Mesodermal cell (in vitro differentiated cells): ENCODE measurements at regions not wholly inside any gene's neighbourhood (a gene's known extent, or its start where the extent isn't known, plus 50 kb on each side); places are given as distances from the start of the nearest gene placed in this dataset.

Experiments used
- H3K27ac ChIP-seq: 2 replicates; pipeline ENCODE4 v1.7.0; 2013; ENCODE audit warnings: mild to moderate bottlenecking, low read depth, low read length, moderate library complexity; ENCODE audit not compliant: severe bottlenecking
- H3K36me3 ChIP-seq: 2 replicates; pipeline ENCODE4 v1.7.1; 2013; ENCODE audit warnings: mild to moderate bottlenecking, low read length, moderate library complexity; ENCODE audit not compliant: control insufficient read depth, insufficient read depth
- H3K4me1 ChIP-seq: one replicate; pipeline ENCODE4 v1.7.1; 2013; ENCODE audit warnings: mild to moderate bottlenecking, low read length; ENCODE audit not compliant: insufficient read depth, control insufficient read depth, poor library complexity, severe bottlenecking
- H3K4me3 ChIP-seq: 2 replicates; pipeline ENCODE4 v1.7.0; 2013; ENCODE audit warnings: low read length, control low read depth, mild to moderate bottlenecking; ENCODE audit not compliant: insufficient read depth, poor library complexity, severe bottlenecking; ENCODE audit errors: extremely low read depth
- H3K9me3 ChIP-seq: 2 replicates; pipeline ENCODE4 v1.7.1; 2013; ENCODE audit warnings: mild to moderate bottlenecking, low read length, moderate library complexity; ENCODE audit not compliant: control insufficient read depth
- WGBS, 2 experiments: methylation state at CpG; one replicate each; pipeline ENCODE4 v1.1.5; 2013; ENCODE audit warnings: missing lambda C conversion rate in 2 of 2; ENCODE audit not compliant: insufficient coverage in 2 of 2; 5-methylcytosine and 5-hydroxymethylcytosine counted together

DNA sequence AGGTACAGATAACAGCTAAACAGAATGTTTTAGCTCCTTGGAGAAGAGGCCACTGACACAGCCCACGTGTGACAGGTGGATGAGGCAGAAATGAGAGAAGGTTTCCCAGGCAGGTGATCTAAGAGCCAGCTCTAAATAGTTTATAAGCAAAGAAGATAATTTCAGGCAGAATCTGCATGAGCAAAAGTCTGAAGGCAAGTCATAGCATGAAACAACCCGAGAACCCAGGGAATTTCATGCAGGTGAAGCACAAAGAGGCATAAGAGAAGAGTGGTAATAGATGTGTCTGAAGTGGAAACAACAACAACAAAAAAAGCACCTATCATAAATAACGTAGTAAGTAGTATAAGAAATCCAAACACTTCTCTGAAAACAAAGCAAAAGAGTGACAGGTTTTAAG lies 275.8 kb upstream of the CPEB2 start:
- WGBS, 2 experiments = 83% methylated on average over 1 of the region's 3 CpGs; no CpG with 5 or more reads in 1 of the 2 experiments

DNA sequence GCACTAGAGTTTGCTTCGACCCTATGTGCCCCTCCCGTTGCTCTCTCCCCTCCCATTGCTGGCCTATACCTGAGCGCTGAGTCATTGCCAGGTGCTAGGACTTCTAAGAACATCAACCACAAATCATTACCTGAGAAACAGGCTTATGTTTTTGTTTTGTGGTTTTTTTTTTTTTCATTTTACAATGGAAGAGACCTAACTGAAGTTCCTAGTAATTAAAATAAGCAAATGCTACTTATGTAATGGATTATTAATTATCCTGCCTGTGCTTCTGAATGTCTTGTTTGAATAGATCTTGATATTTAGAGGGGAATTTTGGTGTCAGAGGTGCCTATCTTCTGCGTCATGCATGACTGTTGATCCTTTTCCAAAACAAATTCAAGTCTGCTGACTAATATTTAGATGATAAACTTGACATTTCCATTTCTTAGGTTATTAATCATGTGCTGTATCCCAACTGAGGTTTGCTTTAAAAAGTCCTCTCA lies 275.4 kb upstream of the CPEB2 start:
- H3K27ac ChIP-seq = no peak overlapping the region
- no peaks in the 10 kb centered on the region for H3K4me1 ChIP-seq
- WGBS, 2 experiments = 80% methylated on average over 1 of the region's 4 CpGs; no CpG with 5 or more reads in 1 of the 2 experiments
- H3K9me3 ChIP-seq = no peaks in the 10 kb centered on the region
- H3K36me3 ChIP-seq = no peaks in the 10 kb centered on the region
- H3K4me3 ChIP-seq = no peak overlapping the region

More for the DNA sequence above, 275.8 kb upstream of the CPEB2 start:
- no peak overlapping the region for H3K27ac ChIP-seq
- no peak overlapping the region for H3K4me3 ChIP-seq
- H3K4me1 ChIP-seq = no peaks in the 10 kb centered on the region
- H3K9me3 ChIP-seq = no peaks in the 10 kb centered on the region
- H3K36me3 ChIP-seq = no peaks in the 10 kb centered on the region

DNA sequence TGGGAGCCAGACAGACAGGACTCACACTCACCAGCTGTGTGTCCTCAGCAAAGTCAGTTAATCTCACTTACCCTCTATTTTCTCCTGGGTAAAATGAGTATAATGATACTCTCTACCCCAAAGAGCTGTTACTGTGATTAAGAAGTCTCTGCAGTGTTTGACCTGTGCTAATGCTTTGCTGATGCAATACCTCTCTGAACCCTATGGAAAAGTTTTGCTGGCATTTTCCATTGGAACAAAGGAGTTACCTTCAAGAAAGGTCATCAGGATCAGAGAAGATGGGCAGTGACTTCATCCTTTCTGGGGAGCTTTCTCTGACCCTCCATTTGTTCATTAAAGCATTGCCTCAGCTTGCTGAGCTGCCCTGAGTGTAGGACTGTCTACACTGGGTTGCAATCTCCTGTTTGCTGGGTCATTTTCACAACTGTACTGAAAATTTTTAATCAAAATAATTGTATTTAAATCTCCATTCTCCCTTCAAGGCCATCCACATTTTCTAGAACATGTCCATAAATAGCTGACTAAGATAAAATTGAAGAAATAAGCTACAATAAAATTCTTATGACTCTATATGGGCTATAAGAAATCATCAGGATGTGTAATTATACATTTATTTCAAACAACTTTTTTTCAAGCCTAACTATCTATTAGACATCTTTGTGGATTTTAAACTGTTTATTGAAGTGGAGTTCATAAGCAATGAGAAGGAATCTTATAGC lies 272.8 kb upstream of the CPEB2 start:
- no peaks in the 10 kb centered on the region for H3K4me1 ChIP-seq
- H3K4me3 ChIP-seq = no peak overlapping the region
- H3K9me3 ChIP-seq = no peaks in the 10 kb centered on the region

DNA sequence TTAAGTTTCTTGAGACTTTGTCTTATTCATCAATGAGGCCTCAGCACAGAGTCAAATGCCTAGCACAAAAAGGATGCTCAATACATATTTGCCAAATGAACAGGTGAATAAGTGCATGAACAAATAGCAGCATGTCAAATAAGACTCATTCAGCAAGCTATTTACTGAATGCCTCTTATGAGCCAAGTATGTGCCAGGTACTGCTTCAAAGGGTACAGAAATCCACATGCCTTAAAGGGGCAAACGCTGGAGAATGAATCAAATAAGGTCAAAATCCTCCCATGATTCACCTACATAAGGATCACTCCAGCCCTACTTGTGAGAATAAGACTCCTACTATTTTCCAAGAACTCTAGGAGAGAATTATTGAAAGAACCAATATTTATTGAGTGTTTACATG lies 260.2 kb upstream of the CPEB2 start:
- H3K36me3 ChIP-seq = no peaks in the 10 kb centered on the region
- no peaks in the 10 kb centered on the region for H3K9me3 ChIP-seq
- peaks cover 4% of the 10 kb centered on the region for H3K4me1 ChIP-seq
- WGBS, 2 experiments = 83% methylated on average over 1 of the region's 1 CpG; no CpG with 5 or more reads in 1 of the 2 experiments
- no peak overlapping the region for H3K27ac ChIP-seq
- H3K4me3 ChIP-seq = no peak overlapping the region

More for the DNA sequence above, 272.8 kb upstream of the CPEB2 start:
- Histone ChIP-seq H3K36me3 (no peaks in the 10 kb centered on the region), H3K27ac (no peak overlapping the region)

DNA sequence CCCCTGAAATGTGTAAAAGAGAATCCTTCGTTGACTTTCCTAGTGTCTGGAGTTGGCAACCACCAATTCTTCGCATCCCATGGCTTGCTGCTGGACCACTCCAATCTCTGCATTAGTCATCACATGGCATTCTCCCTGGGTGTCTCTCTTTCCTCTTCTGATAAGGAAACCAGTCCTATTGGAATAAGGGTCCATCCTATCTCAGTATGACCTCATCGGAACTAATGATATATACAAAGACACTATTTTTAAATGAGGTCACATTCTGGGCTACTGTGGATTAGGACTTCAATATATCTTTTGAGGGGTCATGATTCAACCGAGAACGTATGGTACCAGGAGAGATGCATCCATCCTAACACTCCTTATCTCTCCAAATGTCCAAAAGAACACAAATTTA lies 259.1 kb upstream of the CPEB2 start:
- no peak overlapping the region for H3K4me3 ChIP-seq
- peaks cover 4% of the 10 kb centered on the region for H3K4me1 ChIP-seq
- 93 to 100% methylated on average over 2 to 3 of the region's 5 CpGs for WGBS, 2 experiments
- no peak overlapping the region for H3K27ac ChIP-seq
- H3K9me3 ChIP-seq = no peaks in the 10 kb centered on the region
- H3K36me3 ChIP-seq = no peaks in the 10 kb centered on the region

DNA sequence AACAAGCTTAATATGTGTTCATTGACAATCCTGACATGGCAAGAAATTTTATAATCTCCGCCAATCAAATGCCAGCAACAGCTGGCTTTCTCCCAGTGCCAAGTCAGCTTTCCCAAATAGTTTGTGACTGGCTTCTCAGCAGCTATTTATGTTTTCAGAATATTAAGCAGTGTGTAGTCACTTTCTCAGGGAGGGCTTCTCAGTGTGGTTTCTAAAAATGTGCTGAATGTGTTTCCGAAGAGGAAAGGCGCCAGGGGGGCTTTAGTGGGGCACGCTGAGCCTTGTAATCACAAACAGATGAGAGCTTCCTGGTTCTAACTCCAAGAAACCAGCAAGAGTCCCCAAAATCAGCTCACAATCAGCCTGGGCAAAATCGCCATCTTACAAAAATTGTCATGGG lies 258.7 kb upstream of the CPEB2 start:
- 93 to 100% methylated on average over 4 of the region's 5 CpGs for WGBS, 2 experiments
- Histone ChIP-seq H3K36me3 (no peaks in the 10 kb centered on the region), H3K9me3 (no peaks in the 10 kb centered on the region), H3K4me1 (peaks cover 4% of the 10 kb centered on the region), H3K4me3 (no peak overlapping the region), H3K27ac (no peak overlapping the region)

DNA sequence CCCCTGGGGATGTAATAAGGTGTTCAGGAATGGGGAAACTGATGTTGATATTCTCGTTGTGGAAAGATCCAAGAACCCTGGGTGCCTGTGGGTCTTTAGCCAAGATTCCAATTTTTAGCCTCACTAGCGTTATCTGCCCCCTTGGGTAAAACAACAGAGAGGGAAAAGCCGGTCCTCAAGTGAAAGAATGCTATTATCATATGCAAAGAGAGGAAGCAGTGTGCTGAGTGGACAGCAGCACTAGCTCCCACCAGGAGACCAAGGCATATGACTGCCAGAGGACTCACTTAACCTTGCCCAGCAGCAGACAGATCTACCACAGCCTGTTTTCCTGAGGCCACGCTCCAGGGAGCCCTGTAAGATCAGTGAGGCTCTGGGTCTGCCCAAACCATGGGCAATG lies 257.9 kb upstream of the CPEB2 start:
- H3K36me3 ChIP-seq = no peaks in the 10 kb centered on the region
- peaks cover 4% of the 10 kb centered on the region for H3K4me1 ChIP-seq
- no peak overlapping the region for H3K27ac ChIP-seq
- H3K9me3 ChIP-seq = no peaks in the 10 kb centered on the region
- no peak overlapping the region for H3K4me3 ChIP-seq
- WGBS, 2 experiments = 56 to 59% methylated on average over 3 to 4 of the region's 4 CpGs

DNA sequence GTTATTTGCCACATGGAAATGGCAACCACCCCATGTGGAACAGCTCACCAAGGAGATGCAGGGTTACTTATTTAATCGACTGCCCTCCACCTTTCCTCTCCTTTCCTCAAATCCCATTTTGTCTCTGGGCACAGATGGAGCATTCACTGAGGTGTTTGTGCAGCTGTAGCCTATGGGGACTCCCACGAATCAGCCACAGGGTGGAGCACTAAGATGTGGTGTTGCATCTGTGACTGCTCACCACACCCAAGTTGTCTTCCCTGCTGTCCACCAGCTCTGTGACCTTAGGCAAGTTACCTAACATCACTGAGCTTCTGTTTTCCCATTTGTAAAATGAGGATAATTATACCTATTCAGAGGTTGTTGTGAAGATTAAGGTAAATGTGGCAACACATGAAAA lies 252.4 kb upstream of the CPEB2 start:
- Histone ChIP-seq H3K9me3 (peaks cover 13% of the 10 kb centered on the region), H3K4me1 (no peaks in the 10 kb centered on the region), H3K27ac (no peak overlapping the region), H3K36me3 (no peaks in the 10 kb centered on the region), H3K4me3 (no peak overlapping the region)
- 44 to 80% methylated on average over 1 of the region's 2 CpGs for WGBS, 2 experiments

DNA sequence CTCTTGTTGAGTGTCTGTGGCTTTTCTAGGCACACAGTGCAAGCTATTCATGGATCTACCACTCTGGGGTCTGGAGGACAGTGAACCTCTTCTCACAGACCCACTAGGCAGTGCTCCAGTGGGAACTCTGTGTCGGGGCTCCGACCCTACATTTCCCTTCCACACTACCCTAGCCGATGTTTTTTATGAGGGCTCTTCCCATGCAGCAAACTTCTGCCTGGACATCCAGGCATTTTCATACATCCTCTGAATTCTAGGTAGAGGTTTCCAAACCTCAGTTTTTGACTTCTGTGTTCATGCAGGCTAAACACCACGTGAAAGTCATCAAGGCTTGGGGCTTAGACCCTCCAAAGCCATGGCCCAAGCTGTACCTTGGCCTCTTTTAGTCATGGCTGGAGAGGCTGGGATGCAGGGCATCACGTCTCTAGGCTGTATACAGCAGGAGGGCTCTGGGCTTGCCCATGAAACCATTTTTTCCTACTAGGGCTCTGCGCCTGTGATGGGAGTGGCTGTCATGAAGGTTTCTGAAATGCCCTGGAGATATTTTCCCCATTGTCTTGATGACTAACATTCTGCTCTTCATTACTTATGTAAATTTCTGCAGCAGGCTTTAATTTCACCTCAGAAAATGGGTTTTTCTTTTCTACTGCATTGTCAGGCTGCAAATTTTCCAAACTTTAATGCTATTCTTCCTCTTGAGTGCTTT lies 249.8 kb upstream of the CPEB2 start:
- Histone ChIP-seq H3K4me3 (no peak overlapping the region), H3K9me3 (peaks cover 13% of the 10 kb centered on the region), H3K27ac (no peak overlapping the region), H3K4me1 (no peaks in the 10 kb centered on the region), H3K36me3 (no peaks in the 10 kb centered on the region)
- 82 to 90% methylated on average over 4 to 5 of the region's 6 CpGs for WGBS, 2 experiments

DNA sequence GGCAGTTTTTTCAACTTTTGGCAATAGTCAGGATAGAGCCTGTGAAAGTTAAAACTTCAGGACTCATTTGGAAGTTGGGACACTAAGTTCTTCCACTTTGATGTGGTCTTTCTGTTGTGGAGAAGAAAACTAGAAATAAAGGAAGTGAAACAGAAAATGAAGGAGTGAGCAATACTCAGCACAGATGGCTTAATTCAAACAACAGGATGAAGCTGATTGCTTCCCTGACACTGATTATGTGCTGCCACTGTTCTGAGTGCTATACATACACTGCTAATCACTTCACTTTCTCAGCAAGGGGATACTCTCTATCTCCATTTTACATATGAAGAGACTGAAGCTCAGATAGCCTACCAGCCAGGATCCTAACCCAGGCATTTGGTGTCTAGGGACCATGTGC lies 235.1 kb upstream of the CPEB2 start:
- Histone ChIP-seq H3K4me1 (no peaks in the 10 kb centered on the region), H3K36me3 (no peaks in the 10 kb centered on the region), H3K9me3 (no peaks in the 10 kb centered on the region), H3K4me3 (no peak overlapping the region), H3K27ac (no peak overlapping the region)

DNA sequence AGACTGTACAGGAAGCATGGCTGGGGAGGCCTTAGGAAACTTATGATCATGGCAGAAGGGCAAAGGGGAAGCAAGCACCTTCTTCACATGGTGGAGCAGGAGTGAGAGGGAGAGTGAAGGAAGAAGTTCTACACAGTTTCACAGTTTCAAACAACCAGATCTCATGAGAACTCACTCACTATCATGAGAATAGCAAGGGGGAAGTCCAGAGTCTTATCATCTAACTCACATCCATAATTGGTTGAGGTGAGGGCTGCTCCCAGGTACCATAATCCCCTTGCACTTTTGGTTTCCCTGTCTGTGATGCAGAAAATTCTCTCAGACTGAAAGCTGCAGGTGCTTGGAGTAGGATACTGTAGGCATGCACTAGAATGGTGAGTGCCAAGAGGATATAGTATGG lies 233.8 kb upstream of the CPEB2 start:
- H3K9me3 ChIP-seq = no peaks in the 10 kb centered on the region
- no peak overlapping the region for H3K4me3 ChIP-seq
- no peaks in the 10 kb centered on the region for H3K4me1 ChIP-seq
- no peaks in the 10 kb centered on the region for H3K36me3 ChIP-seq
- no peak overlapping the region for H3K27ac ChIP-seq
